ENCODE measurements at regions not wholly inside any gene's neighbourhood (a gene's known extent, or its start where the extent isn't known, plus 50 kb on each side); places are given as distances from the start of the nearest gene placed in this dataset.

DNA sequence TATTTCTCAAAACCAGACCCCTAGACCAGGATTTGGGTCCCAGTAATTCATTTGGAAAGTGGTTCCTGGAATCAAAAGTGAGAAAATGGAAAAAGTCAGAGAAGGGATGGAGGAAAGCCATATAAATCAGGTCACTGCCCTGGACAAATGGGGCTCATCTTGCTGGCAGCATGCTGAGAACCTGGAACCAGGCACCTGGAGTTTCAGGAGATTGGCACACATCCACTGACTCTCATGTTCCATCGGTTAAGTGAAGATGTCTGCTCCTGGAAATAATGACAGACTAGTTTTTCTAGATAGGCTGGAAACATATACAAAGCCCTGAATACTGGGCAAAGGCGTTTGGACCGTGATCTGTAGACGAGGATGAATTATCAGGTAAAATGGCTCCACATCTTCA, 163.6 kb upstream of the HS3ST1 start:
- TF ChIP-seq FOXM1 (IDR thresholded peaks at IDR 0.05; ENCODE audit: low read depth), result no peak
- TF ChIP-seq EZH2phosphoT487 (IDR thresholded peaks at IDR 0.05; ENCODE audit: borderline replicate concordance, low read depth), result no peak
- no peak for TF ChIP-seq TCF12 (IDR thresholded peaks at IDR 0.05)
- TF ChIP-seq SMC3 (IDR thresholded peaks at IDR 0.05; ENCODE audit: low read depth, low read length), result no peak
- TF ChIP-seq, protein P1, sequence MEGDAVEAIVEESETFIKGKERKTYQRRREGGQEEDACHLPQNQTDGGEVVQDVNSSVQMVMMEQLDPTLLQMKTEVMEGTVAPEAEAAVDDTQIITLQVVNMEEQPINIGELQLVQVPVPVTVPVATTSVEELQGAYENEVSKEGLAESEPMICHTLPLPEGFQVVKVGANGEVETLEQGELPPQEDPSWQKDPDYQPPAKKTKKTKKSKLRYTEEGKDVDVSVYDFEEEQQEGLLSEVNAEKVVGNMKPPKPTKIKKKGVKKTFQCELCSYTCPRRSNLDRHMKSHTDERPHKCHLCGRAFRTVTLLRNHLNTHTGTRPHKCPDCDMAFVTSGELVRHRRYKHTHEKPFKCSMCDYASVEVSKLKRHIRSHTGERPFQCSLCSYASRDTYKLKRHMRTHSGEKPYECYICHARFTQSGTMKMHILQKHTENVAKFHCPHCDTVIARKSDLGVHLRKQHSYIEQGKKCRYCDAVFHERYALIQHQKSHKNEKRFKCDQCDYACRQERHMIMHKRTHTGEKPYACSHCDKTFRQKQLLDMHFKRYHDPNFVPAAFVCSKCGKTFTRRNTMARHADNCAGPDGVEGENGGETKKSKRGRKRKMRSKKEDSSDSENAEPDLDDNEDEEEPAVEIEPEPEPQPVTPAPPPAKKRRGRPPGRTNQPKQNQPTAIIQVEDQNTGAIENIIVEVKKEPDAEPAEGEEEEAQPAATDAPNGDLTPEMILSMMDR (IDR thresholded peaks at IDR 0.05), result no peak
- TF ChIP-seq EP300 (IDR thresholded peaks at IDR 0.05; ENCODE audit: borderline replicate concordance in 1 of 2, low read depth in 1 of 2, low read length in 1 of 2), result no peak
- TF ChIP-seq, protein P2, sequence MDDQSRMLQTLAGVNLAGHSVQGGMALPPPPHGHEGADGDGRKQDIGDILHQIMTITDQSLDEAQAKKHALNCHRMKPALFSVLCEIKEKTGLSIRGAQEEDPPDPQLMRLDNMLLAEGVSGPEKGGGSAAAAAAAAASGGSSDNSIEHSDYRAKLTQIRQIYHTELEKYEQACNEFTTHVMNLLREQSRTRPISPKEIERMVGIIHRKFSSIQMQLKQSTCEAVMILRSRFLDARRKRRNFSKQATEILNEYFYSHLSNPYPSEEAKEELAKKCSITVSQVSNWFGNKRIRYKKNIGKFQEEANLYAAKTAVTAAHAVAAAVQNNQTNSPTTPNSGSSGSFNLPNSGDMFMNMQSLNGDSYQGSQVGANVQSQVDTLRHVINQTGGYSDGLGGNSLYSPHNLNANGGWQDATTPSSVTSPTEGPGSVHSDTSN (IDR thresholded peaks at IDR 0.05), result no peak
- TF ChIP-seq NFIC (IDR thresholded peaks at IDR 0.05; ENCODE audit: borderline replicate concordance), result no peak
- TF ChIP-seq, protein P3, sequence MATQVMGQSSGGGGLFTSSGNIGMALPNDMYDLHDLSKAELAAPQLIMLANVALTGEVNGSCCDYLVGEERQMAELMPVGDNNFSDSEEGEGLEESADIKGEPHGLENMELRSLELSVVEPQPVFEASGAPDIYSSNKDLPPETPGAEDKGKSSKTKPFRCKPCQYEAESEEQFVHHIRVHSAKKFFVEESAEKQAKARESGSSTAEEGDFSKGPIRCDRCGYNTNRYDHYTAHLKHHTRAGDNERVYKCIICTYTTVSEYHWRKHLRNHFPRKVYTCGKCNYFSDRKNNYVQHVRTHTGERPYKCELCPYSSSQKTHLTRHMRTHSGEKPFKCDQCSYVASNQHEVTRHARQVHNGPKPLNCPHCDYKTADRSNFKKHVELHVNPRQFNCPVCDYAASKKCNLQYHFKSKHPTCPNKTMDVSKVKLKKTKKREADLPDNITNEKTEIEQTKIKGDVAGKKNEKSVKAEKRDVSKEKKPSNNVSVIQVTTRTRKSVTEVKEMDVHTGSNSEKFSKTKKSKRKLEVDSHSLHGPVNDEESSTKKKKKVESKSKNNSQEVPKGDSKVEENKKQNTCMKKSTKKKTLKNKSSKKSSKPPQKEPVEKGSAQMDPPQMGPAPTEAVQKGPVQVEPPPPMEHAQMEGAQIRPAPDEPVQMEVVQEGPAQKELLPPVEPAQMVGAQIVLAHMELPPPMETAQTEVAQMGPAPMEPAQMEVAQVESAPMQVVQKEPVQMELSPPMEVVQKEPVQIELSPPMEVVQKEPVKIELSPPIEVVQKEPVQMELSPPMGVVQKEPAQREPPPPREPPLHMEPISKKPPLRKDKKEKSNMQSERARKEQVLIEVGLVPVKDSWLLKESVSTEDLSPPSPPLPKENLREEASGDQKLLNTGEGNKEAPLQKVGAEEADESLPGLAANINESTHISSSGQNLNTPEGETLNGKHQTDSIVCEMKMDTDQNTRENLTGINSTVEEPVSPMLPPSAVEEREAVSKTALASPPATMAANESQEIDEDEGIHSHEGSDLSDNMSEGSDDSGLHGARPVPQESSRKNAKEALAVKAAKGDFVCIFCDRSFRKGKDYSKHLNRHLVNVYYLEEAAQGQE (IDR thresholded peaks at IDR 0.05; ENCODE audit: low read depth, low read length), result no peak
